CD4-positive, alpha-beta T cell treated with Interferon gamma for 1 hour (primary cell): ENCODE measurements at regions not wholly inside any gene's neighbourhood (a gene's known extent, or its start where the extent isn't known, plus 50 kb on each side); places are given as distances from the start of the nearest gene placed in this dataset.
"Not testable (repeated sequence)": the region's sequence is repeated elsewhere in the genome, so short reads cannot be mapped to it uniquely, and the experiment has no call there.

ENCODE experiments used
- DNase-seq: peaks from one replicate; pipeline ENCODE4 v3.0.0-alpha.2; 2020

GRCh38 chr5:138702166-138703077 is 50.8 kb upstream of the CTNNA1 start:
- no peak for DNase-seq

- no peak for DNase-seq
These were observed 51.5 kb upstream of the CTNNA1 start for GRCh38 chr5:138701678-138702077.

- no peak for DNase-seq
These were observed 52.5 kb upstream of the CTNNA1 start for GRCh38 chr5:138700581-138701362.

- no peak for DNase-seq
These were observed 53.7 kb upstream of the CTNNA1 start for GRCh38 chr5:138699482-138699881.

- no peak for DNase-seq
These were observed 54.5 kb upstream of the CTNNA1 start for GRCh38 chr5:138698713-138699112.

GRCh38 chr5:138697720-138698360 is 55.4 kb upstream of the CTNNA1 start:
- no peak for DNase-seq

- DNase-seq, result no peak
These were observed 56.7 kb upstream of the CTNNA1 start for GRCh38 chr5:138696501-138696900.

GRCh38 chr5:138695781-138696180 is 57.4 kb upstream of the CTNNA1 start:
- DNase-seq, result no peak

GRCh38 chr5:138694146-138694545 is 59.1 kb upstream of the CTNNA1 start:
- no peak for DNase-seq

- no peak for DNase-seq
These were observed 60.9 kb upstream of the CTNNA1 start for GRCh38 chr5:138692370-138692769.

- no peak for DNase-seq
These were observed 66.6 kb upstream of the CTNNA1 start for GRCh38 chr5:138686668-138687067.

GRCh38 chr5:138685193-138685745 is 68.0 kb upstream of the CTNNA1 start:
- no peak for DNase-seq

- not testable (repeated sequence) for DNase-seq
These were observed 70.8 kb upstream of the CTNNA1 start for GRCh38 chr5:138682462-138682861.

- not testable (repeated sequence) for DNase-seq
These were observed 74.4 kb upstream of the CTNNA1 start for GRCh38 chr5:138678826-138679225.

- DNase-seq, result no peak
These were observed 75.4 kb upstream of the CTNNA1 start for GRCh38 chr5:138677782-138678181.

- no peak for DNase-seq
These were observed 76.5 kb upstream of the CTNNA1 start for GRCh38 chr5:138676556-138677193.

GRCh38 chr5:138676002-138676401 is 77.2 kb upstream of the CTNNA1 start:
- no peak for DNase-seq

- peak; percentile 25 for DNase-seq
These were observed 84.5 kb upstream of the CTNNA1 start for GRCh38 chr5:138668451-138669380.

- not testable (repeated sequence) for DNase-seq
These were observed 85.4 kb upstream of the CTNNA1 start for GRCh38 chr5:138667782-138668331.

GRCh38 chr5:138666226-138666742 is 86.9 kb upstream of the CTNNA1 start:
- DNase-seq, result no peak

GRCh38 chr5:138665261-138665660 is 88.0 kb upstream of the CTNNA1 start:
- DNase-seq, result no peak
